MM.1S (cell line): ENCODE measurements at regions not wholly inside any gene's neighbourhood (a gene's known extent, or its start where the extent isn't known, plus 50 kb on each side); places are given as distances from the start of the nearest gene placed in this dataset.

Experiments used
- DNase-seq: peaks from one replicate; pipeline ENCODE4 v3.0.0-alpha.2; 2015
- H2AFZ ChIP-seq: fragments of 300-600 bp; sonication (generic); 2 replicates; pipeline ENCODE4 v1.6.0; 2016; ENCODE audit warnings: antibody characterized with exemption, low read length
- H3F3A ChIP-seq: fragments of 300-600 bp; sonication (generic); 2 replicates; pipeline ENCODE4 v1.6.1; 2016; ENCODE audit warnings: mild to moderate bottlenecking, antibody characterized with exemption, low read length, moderate library complexity, mixed read lengths; ENCODE audit not compliant: insufficient read depth
- H3K27ac ChIP-seq: fragments of 300-600 bp; sonication (generic); 2 replicates; pipeline ENCODE4 v1.5.1; 2016; ENCODE audit warnings: mild to moderate bottlenecking, low read length
- H3K27me3 ChIP-seq: fragments of 300-600 bp; sonication (generic); replicated peaks from 2 replicates; pipeline ENCODE4 v1.6.0; 2016; ENCODE audit warnings: low read length; ENCODE audit not compliant: insufficient read depth
- H3K36me3 ChIP-seq: fragments of 300-600 bp; sonication (generic); replicated peaks from 2 replicates; pipeline ENCODE4 v1.6.1; 2016; ENCODE audit warnings: mild to moderate bottlenecking, low read length, mixed read lengths; ENCODE audit not compliant: insufficient read depth
- H3K4me1 ChIP-seq: fragments of 300-600 bp; sonication (generic); 2 replicates; pipeline ENCODE4 v1.6.1; 2016; ENCODE audit warnings: low read length, mixed read lengths
- H3K4me2 ChIP-seq: fragments of 300-600 bp; sonication (generic); 2 replicates; pipeline ENCODE4 v1.6.0; 2016; ENCODE audit warnings: low read depth, low read length
- H3K4me3 ChIP-seq: fragments of 300-600 bp; sonication (generic); 2 replicates; pipeline ENCODE4 v1.5.1; 2016; ENCODE audit warnings: low read length, mixed read lengths
- H3K79me2 ChIP-seq: fragments of 300-600 bp; sonication (generic); 2 replicates; pipeline ENCODE4 v1.6.1; 2016; ENCODE audit warnings: mixed run types, low read length, mixed read lengths
- H3K9ac ChIP-seq: fragments of 300-600 bp; sonication (generic); 2 replicates; pipeline ENCODE4 v1.6.1; 2016; ENCODE audit warnings: low read length, mixed read lengths
- H3K9me2 ChIP-seq: fragments of 300-600 bp; sonication (generic); replicated peaks from 2 replicates; pipeline ENCODE4 v1.6.1; 2016; ENCODE audit warnings: mild to moderate bottlenecking, low read length, mixed read lengths; ENCODE audit not compliant: insufficient read depth
- H3K9me3 ChIP-seq: fragments of 300-600 bp; sonication (generic); replicated peaks from 2 replicates; pipeline ENCODE4 v1.6.1; 2016; ENCODE audit warnings: mild to moderate bottlenecking, low read length, mixed read lengths; ENCODE audit not compliant: insufficient read depth
- H4K20me1 ChIP-seq: fragments of 300-600 bp; sonication (generic); 2 replicates; pipeline ENCODE4 v1.6.1; 2016; ENCODE audit warnings: mild to moderate bottlenecking, low read length, moderate library complexity, mixed read lengths; ENCODE audit not compliant: insufficient read depth
- EZH2 ChIP-seq: fragments of 300-600 bp; sonication (generic); optimal IDR thresholded peaks from 2 replicates; pipeline ENCODE3; 2017; ENCODE audit warnings: low read depth, mild to moderate bottlenecking, antibody characterized with exemption, low read length, mixed read lengths
- EZH2phosphoT487 ChIP-seq: fragments of 300-600 bp; sonication (generic); IDR thresholded peaks from 2 replicates; pipeline ENCODE4 v1.6.1; 2018; ENCODE audit warnings: antibody characterized with exemption, low read length
- TF ChIP-seq, protein P1 (sequence below): fragments of 300-600 bp; sonication (generic); IDR thresholded peaks from 2 replicates; pipeline ENCODE4 v1.5.1; 2016; ENCODE audit warnings: antibody characterized with exemption, low read length, mixed read lengths

DNA sequence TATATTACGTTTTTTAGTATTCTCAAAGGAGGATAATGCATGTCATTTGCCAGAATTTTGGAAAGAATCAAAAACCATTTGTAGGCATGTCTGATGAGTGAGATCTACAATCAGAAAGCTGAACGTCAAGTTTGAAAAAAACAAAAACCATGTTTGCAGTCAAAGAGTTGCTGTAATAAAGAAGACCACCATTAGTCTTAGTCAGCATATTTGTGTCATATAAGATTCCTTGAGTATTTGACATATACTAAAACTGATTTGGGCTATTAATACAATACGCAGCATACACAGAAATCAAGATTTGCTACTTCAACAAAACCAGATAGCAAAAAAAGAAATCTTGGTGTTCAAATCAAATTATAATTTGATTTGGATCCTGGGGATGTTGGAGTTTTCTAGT lies 247.5 kb downstream of the SAMD5 start:
- Histone ChIP-seq H3K4me2 (no peak overlapping the region), H3K4me3 (no peak overlapping the region), H3K79me2 (no peaks in the 10 kb centered on the region), H3F3A (no peaks in the 10 kb centered on the region), H3K9me3 (no peaks in the 10 kb centered on the region), H2AFZ (no peak overlapping the region), H3K36me3 (no peaks in the 10 kb centered on the region), H3K27ac (no peak overlapping the region), H3K27me3 (no peaks in the 10 kb centered on the region), H3K4me1 (no peaks in the 10 kb centered on the region), H3K9ac (no peak overlapping the region), H4K20me1 (no peaks in the 10 kb centered on the region), H3K9me2 (no peaks in the 10 kb centered on the region)
- TF ChIP-seq EZH2, result no peak
- no peak for TF ChIP-seq EZH2phosphoT487
- TF ChIP-seq, protein P1, sequence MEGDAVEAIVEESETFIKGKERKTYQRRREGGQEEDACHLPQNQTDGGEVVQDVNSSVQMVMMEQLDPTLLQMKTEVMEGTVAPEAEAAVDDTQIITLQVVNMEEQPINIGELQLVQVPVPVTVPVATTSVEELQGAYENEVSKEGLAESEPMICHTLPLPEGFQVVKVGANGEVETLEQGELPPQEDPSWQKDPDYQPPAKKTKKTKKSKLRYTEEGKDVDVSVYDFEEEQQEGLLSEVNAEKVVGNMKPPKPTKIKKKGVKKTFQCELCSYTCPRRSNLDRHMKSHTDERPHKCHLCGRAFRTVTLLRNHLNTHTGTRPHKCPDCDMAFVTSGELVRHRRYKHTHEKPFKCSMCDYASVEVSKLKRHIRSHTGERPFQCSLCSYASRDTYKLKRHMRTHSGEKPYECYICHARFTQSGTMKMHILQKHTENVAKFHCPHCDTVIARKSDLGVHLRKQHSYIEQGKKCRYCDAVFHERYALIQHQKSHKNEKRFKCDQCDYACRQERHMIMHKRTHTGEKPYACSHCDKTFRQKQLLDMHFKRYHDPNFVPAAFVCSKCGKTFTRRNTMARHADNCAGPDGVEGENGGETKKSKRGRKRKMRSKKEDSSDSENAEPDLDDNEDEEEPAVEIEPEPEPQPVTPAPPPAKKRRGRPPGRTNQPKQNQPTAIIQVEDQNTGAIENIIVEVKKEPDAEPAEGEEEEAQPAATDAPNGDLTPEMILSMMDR, result no peak
- no peak for DNase-seq

- Histone ChIP-seq H3K79me2 (no peaks in the 10 kb centered on the region), H2AFZ (no peak overlapping the region), H3K27ac (no peak overlapping the region), H3K9me3 (no peaks in the 10 kb centered on the region), H4K20me1 (no peaks in the 10 kb centered on the region), H3F3A (no peaks in the 10 kb centered on the region), H3K4me2 (no peak overlapping the region), H3K36me3 (no peaks in the 10 kb centered on the region), H3K9me2 (no peaks in the 10 kb centered on the region), H3K9ac (no peak overlapping the region), H3K4me3 (no peak overlapping the region), H3K4me1 (no peaks in the 10 kb centered on the region), H3K27me3 (no peaks in the 10 kb centered on the region)
- no peak for TF ChIP-seq EZH2
- TF ChIP-seq, protein P1, result no peak
- no peak for TF ChIP-seq EZH2phosphoT487
- no peak for DNase-seq
Measured at GRCh38 chr6:147756891-147757290, 248.4 kb downstream of the SAMD5 start.

- H3K9me2 ChIP-seq, result no peaks in the 10 kb centered on the region
- no peak for TF ChIP-seq EZH2phosphoT487
- TF ChIP-seq, protein P1, result no peak
- no peak overlapping the region for H3K4me2 ChIP-seq
- H3K27me3 ChIP-seq, result no peaks in the 10 kb centered on the region
- no peak overlapping the region for H3K9ac ChIP-seq
- no peaks in the 10 kb centered on the region for H3K9me3 ChIP-seq
- H3K36me3 ChIP-seq, result no peaks in the 10 kb centered on the region
- no peak overlapping the region for H3K27ac ChIP-seq
- H2AFZ ChIP-seq, result no peak overlapping the region
- no peaks in the 10 kb centered on the region for H3K79me2 ChIP-seq
- no peaks in the 10 kb centered on the region for H3F3A ChIP-seq
- H4K20me1 ChIP-seq, result no peaks in the 10 kb centered on the region
- H3K4me3 ChIP-seq, result no peak overlapping the region
- no peak for DNase-seq
- H3K4me1 ChIP-seq, result no peaks in the 10 kb centered on the region
Measured at GRCh38 chr6:147757291-147757690, 248.8 kb downstream of the SAMD5 start.

DNA sequence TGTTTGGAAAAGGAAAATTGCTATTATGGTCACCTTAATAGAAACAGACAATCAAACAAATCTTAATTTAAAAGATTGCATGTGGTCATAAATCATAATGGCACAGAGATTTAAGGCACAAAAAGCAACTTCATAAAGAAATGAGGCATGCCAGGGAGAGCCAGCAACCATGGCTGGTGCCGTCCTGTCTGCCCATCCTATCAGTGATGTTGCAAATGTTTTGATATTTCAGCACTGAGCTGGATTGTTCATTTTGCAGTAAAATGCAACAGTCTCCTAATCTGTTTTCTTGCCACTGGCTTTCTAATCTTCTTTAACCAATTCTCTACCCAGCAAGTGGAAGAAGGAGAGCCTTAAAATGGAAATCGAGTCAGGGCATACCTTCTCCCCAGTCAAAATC lies 249.8 kb downstream of the SAMD5 start:
- Histone ChIP-seq H3K27me3 (no peaks in the 10 kb centered on the region), H3K9me2 (no peaks in the 10 kb centered on the region), H3K9ac (no peak overlapping the region), H3F3A (no peaks in the 10 kb centered on the region), H3K79me2 (no peaks in the 10 kb centered on the region), H3K4me3 (no peak overlapping the region), H4K20me1 (no peaks in the 10 kb centered on the region), H3K4me2 (no peak overlapping the region), H2AFZ (no peak overlapping the region), H3K4me1 (no peaks in the 10 kb centered on the region), H3K27ac (no peak overlapping the region), H3K9me3 (no peaks in the 10 kb centered on the region), H3K36me3 (no peaks in the 10 kb centered on the region)
- TF ChIP-seq EZH2phosphoT487, result no peak
- no peak for TF ChIP-seq EZH2
- TF ChIP-seq, protein P1, result no peak
- no peak for DNase-seq
